ENCODE measurements at regions not wholly inside any gene's neighbourhood (a gene's known extent, or its start where the extent isn't known, plus 50 kb on each side); places are given as distances from the start of the nearest gene placed in this dataset.

DNA sequence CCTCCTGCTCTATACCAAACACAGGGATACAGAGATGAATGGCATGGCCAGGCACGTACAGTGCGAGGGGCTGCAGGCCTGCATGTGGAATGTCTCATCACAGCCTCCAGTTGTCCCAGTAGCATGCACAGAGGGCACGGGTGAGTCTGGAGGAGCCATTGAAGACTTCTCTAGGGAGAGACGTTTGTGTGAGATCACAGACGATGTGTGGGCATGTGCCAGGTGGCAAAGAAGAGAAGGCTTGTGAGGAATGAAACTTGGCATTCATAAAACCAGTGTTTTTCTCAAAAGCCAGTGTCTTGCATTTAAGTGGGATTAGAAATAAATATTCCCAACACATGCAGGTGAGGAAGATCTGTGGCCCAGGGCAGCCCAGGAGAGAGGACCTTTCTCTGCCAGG is 119.1 kb upstream of the UBE3A start:
- DNase-seq: no peak

DNA sequence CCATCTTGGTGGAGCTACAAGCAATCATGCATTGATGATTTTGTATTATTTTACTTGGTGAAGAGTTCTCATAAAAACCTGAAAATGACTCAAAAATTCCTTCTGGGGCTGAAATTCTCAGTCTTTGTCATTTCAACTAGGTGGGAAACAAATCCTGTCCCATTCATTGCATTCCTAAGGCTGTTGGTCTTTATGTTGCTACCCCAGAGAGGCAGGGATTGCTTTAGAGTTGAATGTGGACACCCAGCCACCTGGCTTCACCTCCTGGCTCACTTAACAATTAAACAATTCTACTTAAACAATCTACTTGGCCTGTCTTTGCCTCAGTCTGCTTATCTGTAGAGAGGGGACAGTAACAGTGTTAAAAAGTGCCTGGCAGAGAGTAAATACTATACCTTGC is 117.3 kb upstream of the UBE3A start:
- no peak for DNase-seq

DNA sequence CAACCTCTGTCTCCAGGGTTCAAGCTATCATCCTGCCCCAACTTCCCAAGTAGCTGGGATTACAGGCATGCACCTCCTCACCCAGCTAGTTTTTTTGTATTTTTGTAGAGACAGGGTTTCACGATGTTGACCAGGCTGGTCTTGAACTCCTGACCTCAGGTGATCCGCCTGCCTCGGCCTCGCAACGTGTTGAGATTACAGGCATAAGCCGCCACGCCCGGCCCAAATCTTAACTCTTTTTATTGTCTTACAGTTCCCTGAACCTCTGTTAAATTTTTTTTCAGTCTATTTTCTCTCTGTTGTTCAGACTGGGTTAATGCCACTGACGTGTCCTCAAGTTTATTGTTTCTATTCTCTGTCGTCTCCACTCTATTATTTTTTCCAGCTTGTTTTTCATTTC is 115.8 kb upstream of the UBE3A start:
- no peak for DNase-seq

DNA sequence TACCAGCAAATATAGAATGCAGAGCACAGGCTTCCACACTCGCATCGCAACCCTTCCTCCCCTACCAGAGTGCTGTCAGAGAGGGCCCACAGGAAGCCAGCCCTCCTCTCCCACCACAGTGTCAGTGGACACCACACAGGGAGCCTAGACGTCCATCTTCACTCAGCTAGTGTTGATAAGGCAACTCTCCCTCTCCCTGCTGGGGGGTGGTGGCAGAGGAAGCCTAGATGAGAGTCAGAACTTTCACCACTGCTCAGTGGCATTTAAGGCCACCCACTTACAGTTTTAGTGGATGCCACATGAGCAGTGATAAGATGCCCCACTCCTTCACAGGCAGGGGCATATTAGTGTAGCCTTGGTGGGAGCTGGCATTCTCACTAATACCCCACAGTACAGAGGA is 109.8 kb upstream of the UBE3A start:
- DNase-seq: no peak

DNA sequence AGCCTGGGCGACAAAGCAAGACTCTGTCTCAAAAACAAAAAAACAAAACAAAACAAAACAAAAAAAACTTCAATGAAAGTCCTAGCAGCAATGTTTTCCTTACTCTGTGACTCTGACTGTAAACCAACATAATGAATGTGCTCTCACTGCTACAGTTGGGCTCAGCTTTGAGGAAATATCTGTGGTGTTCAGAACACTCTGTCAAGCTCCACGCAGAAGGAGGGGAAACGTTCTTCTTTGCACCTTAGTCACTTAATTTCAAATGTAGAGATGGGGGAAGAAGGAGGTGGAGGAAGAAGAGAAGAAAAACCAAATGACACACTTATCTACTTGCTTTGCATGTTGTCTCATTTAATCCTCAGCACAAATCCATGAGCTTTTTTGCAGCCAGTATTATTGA is 107.1 kb upstream of the UBE3A start:
- DNase-seq: no peak

DNA sequence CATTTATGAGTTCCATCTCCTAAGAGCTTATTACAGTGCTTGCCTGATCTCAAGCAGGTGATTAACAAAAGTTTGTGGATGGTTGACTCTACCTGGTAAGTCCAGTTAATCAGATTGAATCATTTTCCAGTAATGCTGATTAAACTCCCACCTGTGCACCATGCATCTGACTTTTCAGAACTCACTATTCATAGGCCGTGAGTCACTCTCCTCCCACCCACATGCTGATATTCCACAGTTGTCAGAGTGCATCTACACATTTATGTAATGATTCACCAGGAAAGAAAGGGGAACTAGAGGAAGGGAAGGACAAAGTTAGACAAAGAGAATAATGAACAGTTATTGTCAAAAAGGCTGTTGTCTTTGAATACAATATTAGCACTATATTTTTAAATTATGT is 106.2 kb upstream of the UBE3A start:
- no peak for DNase-seq

DNA sequence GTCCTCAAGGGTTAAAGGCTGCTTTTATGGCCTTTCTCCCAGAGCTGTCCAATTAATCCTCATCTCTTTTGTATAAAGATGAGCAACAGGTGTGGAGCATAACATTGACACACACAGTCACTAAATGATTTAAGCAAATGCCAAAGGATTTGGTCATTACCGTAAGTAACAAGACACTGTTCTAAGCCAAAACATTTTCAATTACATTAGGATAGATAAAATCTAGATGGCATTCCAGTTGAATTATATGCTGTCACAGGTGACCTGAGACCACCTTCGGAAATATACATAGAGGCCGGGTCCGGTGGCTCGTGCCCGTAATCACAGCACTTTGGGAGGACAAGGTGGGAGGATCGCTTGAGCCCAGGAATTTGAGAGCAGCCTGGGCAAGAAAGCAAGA is 105.3 kb upstream of the UBE3A start:
- DNase-seq: no peak

DNA sequence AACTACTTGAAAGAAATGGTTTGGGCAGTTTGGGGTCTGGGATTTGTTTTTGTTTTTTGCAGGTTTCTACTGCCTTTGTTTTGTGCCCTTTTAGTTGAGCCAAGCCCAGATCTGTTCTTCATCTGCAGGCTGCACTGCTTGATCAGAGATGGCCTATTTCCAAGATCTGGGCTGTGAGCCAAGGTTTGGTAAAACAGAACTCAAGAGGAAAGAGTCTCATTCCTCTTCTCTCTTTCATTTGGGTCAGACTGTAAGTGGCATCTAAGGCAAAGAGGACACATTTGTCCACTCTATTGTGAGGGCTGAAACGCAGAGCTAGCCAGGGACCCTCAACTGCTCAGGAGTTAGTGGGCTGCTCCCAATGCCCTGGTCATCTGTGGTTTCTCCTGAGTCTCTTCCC is 104.4 kb upstream of the UBE3A start:
- peak; percentile 12 to 48 for DNase-seq

DNA sequence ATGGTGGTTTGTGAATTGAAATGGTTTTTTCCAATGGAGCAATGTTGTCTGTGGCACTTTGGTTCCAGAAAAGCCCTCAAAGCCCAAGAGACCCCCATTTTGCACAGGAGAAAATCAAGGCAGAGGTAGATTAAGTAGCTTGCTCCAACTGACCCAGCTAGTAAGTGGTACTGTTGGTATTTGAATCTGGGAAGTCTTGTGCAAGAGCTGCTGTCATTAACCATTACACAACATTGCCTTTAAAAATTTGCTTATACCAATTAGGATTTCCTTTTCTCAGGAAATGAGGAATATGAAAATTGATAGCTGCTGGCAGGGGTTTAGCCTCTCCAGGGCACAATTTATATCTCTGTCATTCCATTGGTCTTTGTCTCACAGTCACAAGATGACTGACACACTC is 102.4 kb upstream of the UBE3A start:
- no peak for DNase-seq

DNA sequence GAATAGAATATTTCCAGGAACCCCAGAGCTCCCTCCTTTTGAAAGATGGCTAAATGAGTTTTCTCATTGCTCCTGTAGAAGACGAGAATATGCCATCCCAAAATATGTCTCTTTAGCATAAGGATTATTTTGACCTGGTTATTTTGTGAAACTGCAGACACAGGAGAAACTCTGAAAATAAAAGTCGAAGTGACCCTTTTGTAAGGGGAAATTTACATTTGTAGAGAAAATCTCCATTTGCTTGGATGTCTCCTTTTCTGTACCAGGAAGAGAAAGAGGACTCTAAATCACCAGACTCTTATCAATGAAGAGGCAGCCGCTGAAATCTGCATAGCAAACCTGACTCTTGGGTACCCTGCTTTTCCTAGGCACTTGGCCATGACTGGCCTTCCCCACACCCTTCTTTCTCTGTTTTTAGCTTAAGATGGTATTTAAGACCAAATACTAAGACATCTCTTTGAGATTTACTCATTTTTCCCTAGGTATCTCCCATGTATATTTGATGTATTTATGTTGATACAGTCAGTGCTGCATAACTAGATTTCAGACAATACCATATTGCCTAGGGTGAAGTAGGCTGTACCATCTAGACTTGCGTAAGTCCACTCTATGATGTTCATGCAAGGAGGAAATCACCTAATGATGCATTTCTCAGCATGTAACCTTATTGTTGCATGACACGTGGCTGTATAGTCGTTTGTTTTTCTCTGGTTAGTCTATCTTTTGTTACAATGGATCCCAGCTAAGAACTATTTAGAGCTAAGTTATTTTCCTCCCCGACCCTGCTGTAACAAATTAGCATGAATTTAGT is 98.2 kb upstream of the UBE3A start:
- no peak for DNase-seq

DNA sequence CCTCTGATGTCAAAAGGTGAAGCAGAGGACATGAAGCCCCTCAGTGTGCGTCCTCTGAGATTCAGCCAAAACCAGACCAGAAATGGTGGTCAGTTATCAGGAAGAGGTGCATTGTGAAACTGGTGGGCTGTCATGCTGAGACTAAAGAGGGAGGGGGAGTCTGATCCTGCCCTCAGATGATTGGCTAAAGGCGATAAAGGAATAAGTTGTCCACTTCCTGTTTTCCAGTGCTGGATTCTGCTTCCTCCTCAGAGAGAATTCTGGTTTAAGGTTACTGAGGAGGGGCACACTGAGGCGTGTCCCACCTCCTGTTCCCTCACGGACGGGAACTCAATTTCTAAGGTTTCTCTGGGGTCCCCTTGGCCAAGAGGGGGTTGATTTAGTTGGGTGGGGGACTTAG is 97.0 kb upstream of the UBE3A start:
- no peak for DNase-seq

DNA sequence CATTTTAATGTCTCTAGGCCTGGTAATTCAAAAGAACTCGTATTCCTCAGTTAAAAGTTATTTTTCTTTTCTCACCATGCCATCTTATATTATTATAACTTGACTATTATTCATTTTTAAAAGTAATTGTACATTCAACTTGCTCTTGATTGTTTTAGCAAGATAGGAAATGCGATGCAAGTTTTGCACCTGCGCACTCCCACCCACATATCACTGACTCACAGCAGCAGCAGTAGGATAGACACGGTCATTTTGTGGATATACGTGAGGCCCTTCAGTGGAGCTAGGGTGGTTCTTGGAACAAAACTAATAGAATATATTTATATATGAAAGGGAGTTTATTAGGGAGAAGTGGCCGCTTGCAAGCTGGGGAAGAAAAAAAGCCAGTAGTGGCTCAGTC is 95.5 kb upstream of the UBE3A start:
- no peak for DNase-seq

DNA sequence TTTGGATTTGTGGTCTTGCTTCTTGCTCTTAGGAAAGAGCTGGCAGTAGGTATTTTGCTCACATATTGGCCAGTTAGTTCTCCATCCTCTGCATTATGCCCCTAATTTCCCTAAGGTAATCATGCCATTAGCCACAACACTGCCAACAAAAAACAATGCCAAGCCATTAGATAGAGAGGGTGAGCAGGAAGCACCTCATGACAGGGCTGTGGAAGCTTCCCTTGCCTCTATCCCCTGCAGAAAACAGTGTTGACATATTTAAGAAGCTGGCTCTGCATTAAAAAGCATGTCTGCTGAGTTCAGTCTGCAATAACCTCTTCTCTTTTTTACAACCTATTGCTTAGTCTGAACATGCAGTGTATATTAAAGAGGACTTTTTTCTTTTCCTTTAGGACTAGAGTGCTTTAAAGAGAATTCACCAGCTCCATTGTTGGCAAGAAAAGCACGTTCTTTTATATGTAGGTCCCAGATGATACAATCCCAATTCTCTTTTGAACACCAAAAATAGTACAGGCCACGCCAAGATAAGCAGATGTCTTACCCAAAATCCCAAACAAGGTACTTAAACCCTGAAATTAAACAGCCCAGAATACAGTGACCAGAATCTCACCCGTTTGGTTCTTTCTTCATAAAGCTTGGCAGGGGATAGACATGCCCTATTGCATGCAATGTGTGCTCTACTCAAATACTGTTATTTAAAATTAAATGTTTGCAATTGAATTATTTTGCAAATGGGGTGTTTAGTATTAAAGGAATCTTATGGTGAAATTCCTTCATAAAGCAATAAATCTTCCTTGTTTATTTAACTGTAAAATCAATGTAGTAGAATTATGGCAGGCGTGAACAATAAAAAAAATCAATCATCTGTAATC is 93.7 kb upstream of the UBE3A start:
- DNase-seq: no peak

DNA sequence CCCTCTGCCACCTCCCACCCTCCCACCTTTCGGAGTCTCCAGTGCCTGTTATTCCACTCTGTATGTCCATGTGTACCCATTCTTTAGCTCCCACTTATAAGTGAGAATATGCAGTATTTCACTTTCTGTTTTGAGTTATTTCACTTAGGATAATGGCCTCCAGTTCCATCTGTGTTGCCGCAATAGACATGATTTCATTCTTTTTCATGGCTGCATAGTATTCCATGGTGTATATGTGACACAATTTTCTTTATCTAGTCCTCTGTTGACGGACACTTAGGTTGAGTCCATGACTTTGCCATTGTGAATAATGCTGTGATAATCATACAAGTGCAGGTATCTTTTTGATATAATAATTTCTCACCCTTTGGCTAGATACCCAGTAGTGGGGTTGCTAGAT is 91.0 kb upstream of the UBE3A start:
- no peak for DNase-seq

DNA sequence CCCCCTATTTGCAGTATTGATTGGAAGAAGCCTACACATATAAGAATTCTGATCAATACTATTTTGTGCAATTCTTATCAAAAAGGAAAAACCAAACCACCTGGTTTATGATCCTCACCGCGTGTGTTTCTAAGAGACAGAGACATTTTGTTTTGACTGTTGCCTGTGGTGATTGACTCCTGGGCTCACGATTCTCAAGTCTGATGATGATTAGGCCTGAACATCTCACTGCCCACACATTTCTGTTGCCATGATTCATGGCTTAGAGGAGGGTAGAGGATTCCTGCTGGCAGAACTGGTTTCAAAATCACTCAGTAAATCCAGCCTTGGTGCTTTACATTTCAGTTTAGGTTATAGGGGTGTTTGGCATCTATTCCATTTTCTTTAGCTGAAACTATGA is 88.3 kb upstream of the UBE3A start:
- DNase-seq: no peak

DNA sequence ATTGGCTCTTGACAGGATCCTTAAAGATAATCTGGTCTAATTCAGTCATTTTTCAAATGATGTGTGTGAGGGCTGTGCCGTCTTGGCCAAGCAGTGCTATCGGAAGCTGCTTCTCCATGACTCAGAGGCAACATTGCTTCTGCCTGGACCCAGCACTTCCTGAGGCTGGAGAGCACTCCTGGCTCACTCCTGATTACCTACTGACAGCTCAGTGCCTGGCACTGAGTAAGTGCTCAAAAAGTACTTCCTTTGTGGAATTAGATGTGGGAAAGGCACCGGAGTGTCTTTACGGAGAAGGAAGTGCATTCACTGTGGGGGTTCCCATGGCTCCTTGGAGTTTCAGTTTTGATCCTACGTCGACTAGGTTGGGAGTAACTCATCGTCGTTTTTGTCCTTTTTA is 86.9 kb upstream of the UBE3A start:
- no peak for DNase-seq

DNA sequence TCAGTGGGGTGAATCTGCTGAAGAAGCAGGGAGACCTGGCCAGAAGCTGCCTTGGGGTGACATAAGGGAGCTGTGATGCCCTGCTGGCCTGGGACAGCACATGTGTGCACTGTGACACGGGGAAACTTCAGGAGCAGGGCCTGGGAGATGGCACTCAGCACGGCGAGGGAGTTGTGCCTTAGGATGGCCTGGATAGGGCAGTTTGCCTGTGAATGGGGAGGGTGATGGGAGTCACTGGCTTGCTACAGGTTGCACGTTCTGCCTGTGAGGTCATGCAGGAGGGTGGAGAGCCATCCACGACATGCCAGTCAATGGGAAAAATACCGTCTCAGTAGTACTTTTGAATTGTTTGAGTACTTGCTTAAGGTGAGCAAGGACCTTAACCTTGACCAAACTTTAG is 76.8 kb upstream of the UBE3A start:
- no peak for DNase-seq

DNA sequence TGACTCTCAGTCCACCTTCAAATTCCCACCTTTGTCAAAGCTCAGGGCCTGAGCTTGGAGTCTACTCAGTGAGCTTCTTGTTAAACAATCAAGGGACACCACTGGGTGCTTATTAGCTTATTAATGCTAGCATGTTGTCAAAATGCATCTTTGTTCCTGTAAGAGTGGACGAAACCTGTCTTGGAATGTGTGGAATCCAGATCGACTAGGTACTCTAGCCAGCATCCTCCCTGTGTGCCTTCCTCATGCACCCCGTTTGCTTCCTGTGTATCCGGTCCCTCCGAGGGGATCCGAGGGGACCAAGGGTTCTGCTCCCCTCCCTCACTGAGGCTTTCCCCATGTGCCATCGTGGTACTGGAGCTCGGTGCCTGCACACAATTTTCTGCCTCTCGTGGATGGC is 75.7 kb upstream of the UBE3A start:
- DNase-seq: no peak

DNA sequence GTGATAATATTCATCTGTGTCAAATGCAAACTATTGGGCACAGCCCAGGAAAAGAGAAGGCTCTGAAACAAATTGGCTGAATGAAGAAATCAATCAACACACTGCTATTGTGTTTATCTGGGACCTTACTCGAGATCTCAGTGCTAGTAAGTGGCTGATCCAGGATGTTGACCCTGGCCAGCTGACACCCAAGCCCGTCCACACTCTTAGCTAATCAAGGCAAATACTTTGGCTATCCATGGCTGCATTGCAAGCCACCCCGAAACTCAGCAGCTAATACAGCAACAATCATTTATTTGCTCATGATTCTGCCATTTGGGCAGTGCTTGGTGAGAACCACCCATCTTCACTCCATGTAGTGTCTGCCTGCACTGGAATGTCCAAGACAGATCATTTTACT is 74.1 kb upstream of the UBE3A start:
- DNase-seq: no peak

DNA sequence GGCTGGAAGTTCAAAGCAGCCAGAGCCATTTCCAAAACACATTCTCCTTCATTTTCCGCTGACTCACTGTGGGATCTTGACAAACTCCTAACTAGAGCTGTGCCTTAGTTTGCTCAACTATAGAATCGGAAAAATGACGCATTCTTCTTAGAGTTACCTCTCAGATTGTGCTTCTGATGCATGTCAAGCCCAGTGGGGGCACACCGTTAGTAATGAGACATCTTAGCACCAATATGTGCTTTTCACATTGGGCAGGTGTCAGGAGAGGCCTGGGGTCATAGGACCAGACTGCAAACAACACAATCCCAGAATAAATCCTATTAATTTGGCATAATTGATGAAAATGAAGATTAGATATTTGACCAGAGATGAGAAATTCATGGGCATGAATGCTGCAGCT is 71.3 kb upstream of the UBE3A start:
- DNase-seq: no peak

DNA sequence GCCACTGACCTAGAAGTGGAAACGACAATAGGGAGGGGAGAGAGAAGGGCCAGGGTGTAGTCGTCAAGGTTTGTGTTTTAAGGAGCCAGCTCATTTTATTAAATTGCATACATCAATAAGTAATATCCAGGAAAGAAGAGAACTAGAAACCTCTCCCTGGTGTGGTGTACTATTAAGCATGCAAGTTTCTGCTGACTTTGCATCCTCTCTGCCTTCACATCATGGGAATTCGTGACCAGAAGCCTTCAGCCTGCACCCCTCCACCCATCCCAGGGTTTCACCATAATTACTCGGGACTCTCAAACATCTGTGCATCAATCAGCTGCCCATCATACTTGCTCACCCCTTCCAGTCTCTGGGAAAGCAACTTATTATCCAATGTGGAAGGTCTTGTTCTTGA is 70.9 kb upstream of the UBE3A start:
- no peak for DNase-seq

DNA sequence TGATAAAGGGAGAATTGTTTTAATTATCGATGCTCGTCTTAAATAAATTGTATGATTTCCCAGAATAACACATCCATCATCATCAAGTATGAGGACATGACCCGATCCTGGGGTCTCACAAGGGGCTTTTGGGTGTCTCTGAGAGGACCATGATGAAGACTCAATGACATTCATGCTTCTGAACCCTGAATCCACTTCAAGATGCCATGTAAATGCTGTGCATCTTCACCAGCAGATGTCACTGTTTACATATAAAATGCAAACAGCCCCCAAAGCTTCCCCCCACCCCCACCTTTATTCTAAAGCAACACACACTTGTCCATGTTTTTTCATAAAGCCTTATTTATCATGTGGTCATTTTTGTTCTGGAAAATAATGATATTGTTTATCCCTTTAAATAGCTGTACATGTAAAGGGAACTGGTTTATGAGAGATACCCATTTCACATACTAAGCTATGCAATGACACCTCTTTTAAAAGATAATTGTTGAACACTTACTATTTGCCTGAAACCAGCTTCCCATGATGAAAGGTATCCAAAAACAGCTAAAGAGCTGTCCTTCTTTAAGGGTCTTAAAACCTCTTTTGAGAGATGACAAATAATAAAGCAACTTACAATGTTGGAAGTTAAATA is 69.7 kb upstream of the UBE3A start:
- DNase-seq: peak in 1 of 2 experiments; percentile 28

DNA sequence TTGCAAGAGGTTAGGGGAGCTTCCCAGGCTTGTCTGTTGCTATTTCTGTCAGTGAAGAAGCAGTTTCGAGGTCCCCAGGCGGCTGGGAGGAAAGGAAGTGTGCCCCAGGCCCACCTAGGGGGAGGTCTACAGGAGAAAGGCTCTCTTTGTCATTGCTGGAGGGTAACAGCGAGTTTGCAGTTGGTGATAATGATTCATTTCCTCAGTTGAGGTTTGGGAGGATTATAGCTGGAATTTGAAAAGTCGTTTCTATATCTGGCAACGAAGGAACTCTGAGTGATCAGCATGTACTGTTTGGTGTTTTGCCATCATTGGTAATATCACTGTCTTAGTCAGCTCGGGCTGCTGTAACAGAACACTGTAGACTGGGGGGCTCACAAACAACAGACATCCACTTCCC is 65.5 kb upstream of the UBE3A start:
- no peak for DNase-seq
